GM12872 (cell line): ENCODE measurements at regions not wholly inside any gene's neighbourhood (a gene's known extent, or its start where the extent isn't known, plus 50 kb on each side); places are given as distances from the start of the nearest gene placed in this dataset.

Experiments
- CTCF ChIP-seq: IDR thresholded peaks from 3 replicates; pipeline ENCODE4 v1.5.1; 2011; ENCODE audit warnings: low read depth, mild to moderate bottlenecking, low read length, moderate library complexity; ENCODE audit not compliant: insufficient read depth

- no peak for TF ChIP-seq CTCF
Observed at GRCh38 chr2:125456693-125457363, 1199.1 kb upstream of the GYPC start.

- peak; percentile 77 for TF ChIP-seq CTCF
Observed at GRCh38 chr2:125471963-125472362, 1184.0 kb upstream of the GYPC start.

- TF ChIP-seq CTCF: no peak
Observed at GRCh38 chr2:125479143-125479636, 1176.8 kb upstream of the GYPC start.

GRCh38 chr2:125490308-125490707, 1165.7 kb upstream of the GYPC start:
- TF ChIP-seq CTCF: no peak

- no peak for TF ChIP-seq CTCF
Observed at GRCh38 chr2:125491663-125492062, 1164.3 kb upstream of the GYPC start.

- no peak for TF ChIP-seq CTCF
Observed at GRCh38 chr2:125512313-125512712, 1143.6 kb upstream of the GYPC start.

GRCh38 chr2:125516496-125517109, 1139.4 kb upstream of the GYPC start:
- peak; percentile 70 for TF ChIP-seq CTCF
